Body of pancreas (tissue), 4 donors: ENCODE measurements at regions not wholly inside any gene's neighbourhood (a gene's known extent, or its start where the extent isn't known, plus 50 kb on each side); places are given as distances from the start of the nearest gene placed in this dataset.

Source experiments
- ATAC-seq: fragments of 150-250 bp; one replicate; pipeline ENCODE4 v1.9.1; 2016
- DNase-seq, 4 donors: peaks; one replicate each; pipeline ENCODE4 v3.0.0-alpha.2; 2019
- H3K27ac ChIP-seq, 4 donors: fragments of 200-600 bp; sonication (generic); 1 replicate in 3 of 4; 2 replicates in 1 of 4; pipeline versions ENCODE4 v1.5.1 to v1.6.1; 2016 to 2019; ENCODE audit warnings: mild to moderate bottlenecking in 1 of 4, mixed read lengths in 1 of 4, moderate library complexity in 1 of 4
- H3K27me3 ChIP-seq, 2 donors: fragments of 200-600 bp; sonication (generic); one replicate each; pipeline ENCODE4 v1.6.0; 2016; ENCODE audit warnings: mild to moderate bottlenecking in 1 of 2
- H3K36me3 ChIP-seq, 2 donors: fragments of 200-600 bp; sonication (generic); replicated peaks in 1 of 2; 2 replicates each; pipeline ENCODE4 v1.5.1; 2016; ENCODE audit warnings: low read depth in 2 of 2; ENCODE audit not compliant: insufficient read depth in 1 of 2
- H3K4me1 ChIP-seq: fragments of 200-600 bp; sonication (generic); one replicate; pipeline ENCODE4 v1.6.0; 2016
- H3K4me3 ChIP-seq, 2 donors: fragments of 200-600 bp; sonication (generic); 1 replicate in 1 of 2; 2 replicates in 1 of 2; pipeline ENCODE4 v1.5.1; 2016 to 2019
- H3K9me3 ChIP-seq, 3 donors: fragments of 200-600 bp; sonication (generic); 1 replicate in 2 of 3; 2 replicates in 1 of 3; pipeline ENCODE4 v1.5.1; 2016
- POLR2A ChIP-seq, 3 donors: fragments of 450-650 bp; IDR thresholded peaks; one replicate each; pipeline ENCODE4 v1.6.1; 2016; ENCODE audit warnings: antibody characterized with exemption in 3 of 3, mild to moderate bottlenecking in 2 of 3
- WGBS, 2 donors: methylation state at CpG; one replicate each; pipeline ENCODE4 v1.1.5; 2017; 5-methylcytosine and 5-hydroxymethylcytosine counted together
- intact Hi-C: fragments of 100-400 bp; cut with DNase I; formaldehyde crosslinking; loops from one replicate; pipeline ENCODE4 v1.15.1; 2023
- TF ChIP-seq, protein P1 (sequence below), 7 experiments: fragments of 450-650 bp in 4 of 7; fragments of 200-600 bp in 3 of 7; sonication (generic) in 3 of 7; IDR thresholded peaks; one replicate each; pipeline ENCODE4 v1.5.1; 2016 to 2019; ENCODE audit warnings: antibody characterized with exemption in 7 of 7

DNA sequence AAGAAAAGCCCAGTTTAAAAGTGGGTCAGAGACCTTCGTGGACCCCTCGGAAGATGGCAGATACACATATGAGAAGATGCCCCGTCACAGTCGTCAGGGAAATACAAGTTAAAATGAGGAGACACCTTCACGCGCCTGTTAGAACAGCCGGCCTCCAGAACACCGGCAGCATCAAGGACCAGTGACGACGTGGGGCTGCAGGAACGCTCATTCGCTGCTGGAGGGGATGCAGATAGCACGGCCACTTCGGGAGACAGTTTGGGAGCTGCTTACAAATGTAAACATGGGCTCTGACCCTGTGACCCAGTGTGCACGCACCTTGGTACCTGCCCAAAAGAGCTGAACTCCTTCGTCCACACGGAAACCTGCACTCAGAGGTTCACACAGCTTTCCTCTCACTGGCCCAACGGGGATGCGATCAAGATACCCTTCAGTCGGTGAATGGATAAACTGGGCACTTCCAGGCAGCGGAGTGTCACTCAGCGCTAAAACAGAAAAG lies 83.7 kb upstream of the CTDP1 start:
- intact Hi-C loops = no loop called here
- no peaks in the 10 kb centered on the region for H3K4me1 ChIP-seq
- ATAC-seq = no peak
- H3K4me3 ChIP-seq = no peak overlapping the region
- H3K27ac ChIP-seq = no peak overlapping the region
- no peak for DNase-seq
- WGBS, 2 donors = 56% methylated on average over 18 to 22 of the region's 22 CpGs
- no peak for TF ChIP-seq POLR2A (IDR thresholded peaks at IDR 0.05)
- TF ChIP-seq, protein P1, sequence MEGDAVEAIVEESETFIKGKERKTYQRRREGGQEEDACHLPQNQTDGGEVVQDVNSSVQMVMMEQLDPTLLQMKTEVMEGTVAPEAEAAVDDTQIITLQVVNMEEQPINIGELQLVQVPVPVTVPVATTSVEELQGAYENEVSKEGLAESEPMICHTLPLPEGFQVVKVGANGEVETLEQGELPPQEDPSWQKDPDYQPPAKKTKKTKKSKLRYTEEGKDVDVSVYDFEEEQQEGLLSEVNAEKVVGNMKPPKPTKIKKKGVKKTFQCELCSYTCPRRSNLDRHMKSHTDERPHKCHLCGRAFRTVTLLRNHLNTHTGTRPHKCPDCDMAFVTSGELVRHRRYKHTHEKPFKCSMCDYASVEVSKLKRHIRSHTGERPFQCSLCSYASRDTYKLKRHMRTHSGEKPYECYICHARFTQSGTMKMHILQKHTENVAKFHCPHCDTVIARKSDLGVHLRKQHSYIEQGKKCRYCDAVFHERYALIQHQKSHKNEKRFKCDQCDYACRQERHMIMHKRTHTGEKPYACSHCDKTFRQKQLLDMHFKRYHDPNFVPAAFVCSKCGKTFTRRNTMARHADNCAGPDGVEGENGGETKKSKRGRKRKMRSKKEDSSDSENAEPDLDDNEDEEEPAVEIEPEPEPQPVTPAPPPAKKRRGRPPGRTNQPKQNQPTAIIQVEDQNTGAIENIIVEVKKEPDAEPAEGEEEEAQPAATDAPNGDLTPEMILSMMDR (IDR thresholded peaks at IDR 0.05) = no peak
- peaks cover 0 to 6% of the 10 kb centered on the region in 2 donors for H3K27me3 ChIP-seq
- no peaks in the 10 kb centered on the region for H3K9me3 ChIP-seq
- H3K36me3 ChIP-seq = no peaks in the 10 kb centered on the region

GRCh38 chr18:79596446-79597175 lies 83.0 kb upstream of the CTDP1 start:
- Histone ChIP-seq H3K9me3 (no peaks in the 10 kb centered on the region), H3K4me3 (no peak overlapping the region), H3K4me1 (no peaks in the 10 kb centered on the region), H3K36me3 (no peaks in the 10 kb centered on the region), H3K27me3 (peaks cover 0 to 6% of the 10 kb centered on the region in 2 donors), H3K27ac (no peak overlapping the region)
- WGBS, 2 donors = 64 to 70% methylated on average over 25 to 27 of the region's 27 CpGs
- intact Hi-C loops = no loop called here
- DNase-seq = no peak
- no peak for ATAC-seq
- TF ChIP-seq POLR2A (IDR thresholded peaks at IDR 0.05) = no peak
- TF ChIP-seq, protein P1 (IDR thresholded peaks at IDR 0.05) = no peak

DNA sequence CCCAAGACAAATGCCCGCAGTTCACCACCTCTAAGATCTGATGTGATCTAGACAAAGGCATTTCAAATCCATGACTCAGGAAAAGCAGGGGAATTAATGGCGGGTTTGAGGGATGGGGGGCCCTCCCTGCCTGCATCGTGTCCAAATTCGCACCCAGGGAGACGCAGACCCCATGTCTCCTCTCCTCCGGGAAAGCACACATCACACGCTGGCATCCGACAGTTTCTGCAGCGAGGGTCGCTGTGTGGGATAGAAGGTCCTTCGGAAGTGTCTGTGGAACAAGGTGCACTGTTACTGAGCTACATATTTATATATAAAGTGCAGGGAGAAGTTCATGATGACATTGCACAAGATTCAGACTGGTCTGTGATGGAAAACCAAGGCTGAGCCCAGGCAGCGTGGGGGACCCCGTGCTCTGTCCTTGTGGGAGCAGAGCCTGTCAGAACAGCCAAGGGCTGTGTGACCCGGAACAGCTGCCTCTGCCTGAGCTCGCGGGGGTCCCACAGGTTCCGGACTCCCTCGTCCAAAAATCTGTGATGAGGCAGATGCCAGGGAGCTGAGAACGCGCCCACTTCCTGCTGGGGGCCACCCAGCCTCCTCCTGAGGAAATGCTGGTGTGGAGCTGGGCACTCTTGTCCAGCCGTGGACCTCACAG lies 82.3 kb upstream of the CTDP1 start:
- no peaks in the 10 kb centered on the region for H3K4me1 ChIP-seq
- H3K27me3 ChIP-seq = peaks cover 0 to 6% of the 10 kb centered on the region in 2 donors
- no peaks in the 10 kb centered on the region for H3K9me3 ChIP-seq
- H3K36me3 ChIP-seq = no peaks in the 10 kb centered on the region
- peak in 1 of 4 donors; percentile 0 for DNase-seq
- ATAC-seq = no peak
- intact Hi-C loops = no loop called here
- no peak overlapping the region for H3K27ac ChIP-seq
- WGBS, 2 donors = 64 to 73% methylated on average over 12 to 21 of the region's 21 CpGs
- TF ChIP-seq, protein P1 (IDR thresholded peaks at IDR 0.05) = no peak
- no peak for TF ChIP-seq POLR2A (IDR thresholded peaks at IDR 0.05)
- no peak overlapping the region for H3K4me3 ChIP-seq

DNA sequence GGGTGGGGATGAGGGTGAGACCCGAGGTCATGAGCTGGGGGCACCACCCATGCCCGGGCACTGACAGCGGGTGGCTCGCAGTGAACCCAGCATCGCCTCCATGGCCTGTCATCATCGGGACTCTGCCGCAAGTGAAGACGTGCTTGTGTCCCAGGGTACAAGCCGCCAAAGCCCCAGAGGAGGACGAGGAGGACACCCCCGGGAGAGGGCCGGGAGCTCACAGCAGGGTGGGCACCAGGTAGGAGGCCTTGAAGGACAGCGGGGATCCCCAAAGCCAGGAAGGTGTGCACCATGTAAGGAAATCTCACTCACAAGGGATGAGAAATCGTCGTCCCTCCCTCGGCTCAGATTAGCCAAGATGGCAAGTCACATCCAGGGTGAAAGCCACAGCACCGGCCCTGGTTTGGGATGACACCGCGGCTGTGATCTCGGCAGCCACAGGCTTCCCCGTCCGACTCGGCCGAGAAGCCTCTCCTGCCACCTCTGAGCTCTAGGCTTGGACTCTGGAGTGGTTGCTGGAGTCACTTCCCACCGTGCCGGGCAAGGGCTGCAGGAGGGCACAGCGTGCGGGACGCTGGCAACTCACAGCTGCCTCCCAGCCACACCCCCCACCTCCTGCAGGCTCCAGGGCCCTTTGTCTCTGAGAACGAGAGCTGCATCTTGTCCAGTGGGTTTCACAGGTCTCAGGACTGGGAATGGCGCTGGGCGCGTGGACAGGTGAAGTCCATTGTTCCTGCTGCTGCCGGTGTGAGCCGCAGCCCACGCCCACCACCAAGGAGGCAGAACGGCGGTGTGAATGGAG lies 81.6 kb upstream of the CTDP1 start:
- 61 to 63% methylated on average over 15 to 38 of the region's 38 CpGs for WGBS, 2 donors
- H3K27me3 ChIP-seq = peaks cover 0 to 6% of the 10 kb centered on the region in 2 donors

More for the DNA sequence above, 81.6 kb upstream of the CTDP1 start:
- ATAC-seq (no peak), DNase-seq (peak in 2 of 4 donors; percentile 3 to 7)
- Histone ChIP-seq H3K27ac (no peak overlapping the region), H3K4me3 (no peak overlapping the region), H3K9me3 (no peaks in the 10 kb centered on the region), H3K36me3 (no peaks in the 10 kb centered on the region), H3K4me1 (no peaks in the 10 kb centered on the region)
- intact Hi-C loops = no loop called here
- no peak for TF ChIP-seq POLR2A (IDR thresholded peaks at IDR 0.05)
- TF ChIP-seq, protein P1 (IDR thresholded peaks at IDR 0.05) = no peak
